ENCODE measurements at regions not wholly inside any gene's neighbourhood (a gene's known extent, or its start where the extent isn't known, plus 50 kb on each side); places are given as distances from the start of the nearest gene placed in this dataset.
"Not testable (repeated sequence)": the region's sequence is repeated elsewhere in the genome, so short reads cannot be mapped to it uniquely, and the experiment has no call there.

GRCh38 chr4:27964095-27964494 lies 1103.5 kb downstream of the STIM2 start:
- Mint-ChIP-seq H3K4me1 (ENCODE audit: low read depth, unreplicated experiment) (no peaks in the 10 kb centered on the region), H3K36me3 (ENCODE audit: unreplicated experiment) (no peaks in the 10 kb centered on the region), H3K4me3 (ENCODE audit: unreplicated experiment) (no peak overlapping the region), H3K9me3 (ENCODE audit: unreplicated experiment) (no peaks in the 10 kb centered on the region), H3K27me3 (ENCODE audit: unreplicated experiment) (no peaks in the 10 kb centered on the region), H3K27ac (ENCODE audit: unreplicated experiment) (no peak overlapping the region)
- no peak for DNase-seq
- no peak for TF ChIP-seq CTCF (IDR thresholded peaks at IDR 0.05; ENCODE audit: partially characterized antibody, unreplicated experiment)

GRCh38 chr4:27966664-27967063 lies 1106.0 kb downstream of the STIM2 start:
- H3K9me3 Mint-ChIP-seq (ENCODE audit: unreplicated experiment), result no peaks in the 10 kb centered on the region
- no peaks in the 10 kb centered on the region for H3K4me1 Mint-ChIP-seq (ENCODE audit: low read depth, unreplicated experiment)
- H3K36me3 Mint-ChIP-seq (ENCODE audit: unreplicated experiment), result no peaks in the 10 kb centered on the region
- no peak for TF ChIP-seq CTCF (IDR thresholded peaks at IDR 0.05; ENCODE audit: partially characterized antibody, unreplicated experiment)
- no peak for DNase-seq
- no peak overlapping the region for H3K27ac Mint-ChIP-seq (ENCODE audit: unreplicated experiment)
- H3K27me3 Mint-ChIP-seq (ENCODE audit: unreplicated experiment), result no peaks in the 10 kb centered on the region
- no peak overlapping the region for H3K4me3 Mint-ChIP-seq (ENCODE audit: unreplicated experiment)

- no peaks in the 10 kb centered on the region for H3K36me3 Mint-ChIP-seq (ENCODE audit: unreplicated experiment)
- H3K27me3 Mint-ChIP-seq (ENCODE audit: unreplicated experiment), result peaks cover 2% of the 10 kb centered on the region
- DNase-seq, result no peak
- no peaks in the 10 kb centered on the region for H3K9me3 Mint-ChIP-seq (ENCODE audit: unreplicated experiment)
- H3K27ac Mint-ChIP-seq (ENCODE audit: unreplicated experiment), result no peak overlapping the region
- H3K4me3 Mint-ChIP-seq (ENCODE audit: unreplicated experiment), result no peak overlapping the region
- TF ChIP-seq CTCF (IDR thresholded peaks at IDR 0.05; ENCODE audit: partially characterized antibody, unreplicated experiment), result no peak
- no peaks in the 10 kb centered on the region for H3K4me1 Mint-ChIP-seq (ENCODE audit: low read depth, unreplicated experiment)
Measured at GRCh38 chr4:27973056-27973455, 1112.4 kb downstream of the STIM2 start.

GRCh38 chr4:27973700-27974099 lies 1113.1 kb downstream of the STIM2 start:
- Mint-ChIP-seq H3K4me3 (ENCODE audit: unreplicated experiment) (no peak overlapping the region), H3K27ac (ENCODE audit: unreplicated experiment) (no peak overlapping the region), H3K9me3 (ENCODE audit: unreplicated experiment) (no peaks in the 10 kb centered on the region), H3K27me3 (ENCODE audit: unreplicated experiment) (peaks cover 2% of the 10 kb centered on the region), H3K36me3 (ENCODE audit: unreplicated experiment) (no peaks in the 10 kb centered on the region), H3K4me1 (ENCODE audit: low read depth, unreplicated experiment) (no peaks in the 10 kb centered on the region)
- no peak for DNase-seq
- TF ChIP-seq CTCF (IDR thresholded peaks at IDR 0.05; ENCODE audit: partially characterized antibody, unreplicated experiment), result no peak

- H3K27ac Mint-ChIP-seq (ENCODE audit: unreplicated experiment), result no peak overlapping the region
- TF ChIP-seq CTCF (IDR thresholded peaks at IDR 0.05; ENCODE audit: partially characterized antibody, unreplicated experiment), result no peak
- peaks cover 2% of the 10 kb centered on the region for H3K27me3 Mint-ChIP-seq (ENCODE audit: unreplicated experiment)
- H3K4me3 Mint-ChIP-seq (ENCODE audit: unreplicated experiment), result no peak overlapping the region
- H3K36me3 Mint-ChIP-seq (ENCODE audit: unreplicated experiment), result peaks cover 6% of the 10 kb centered on the region
- no peaks in the 10 kb centered on the region for H3K9me3 Mint-ChIP-seq (ENCODE audit: unreplicated experiment)
- DNase-seq, result no peak
- H3K4me1 Mint-ChIP-seq (ENCODE audit: low read depth, unreplicated experiment), result no peaks in the 10 kb centered on the region
Measured at GRCh38 chr4:27974339-27974738, 1113.7 kb downstream of the STIM2 start.

- H3K9me3 Mint-ChIP-seq (ENCODE audit: unreplicated experiment); H3K27ac Mint-ChIP-seq (ENCODE audit: unreplicated experiment); H3K4me3 Mint-ChIP-seq (ENCODE audit: unreplicated experiment); H3K36me3 Mint-ChIP-seq (ENCODE audit: unreplicated experiment); DNase-seq; H3K27me3 Mint-ChIP-seq (ENCODE audit: unreplicated experiment); H3K4me1 Mint-ChIP-seq (ENCODE audit: low read depth, unreplicated experiment): not testable (repeated sequence)
Measured at GRCh38 chr4:27974881-27975280, 1114.2 kb downstream of the STIM2 start.

GRCh38 chr4:27978427-27979109 lies 1117.9 kb downstream of the STIM2 start:
- not testable (repeated sequence) for H3K4me1 Mint-ChIP-seq (ENCODE audit: low read depth, unreplicated experiment); H3K4me3 Mint-ChIP-seq (ENCODE audit: unreplicated experiment); H3K36me3 Mint-ChIP-seq (ENCODE audit: unreplicated experiment); H3K27me3 Mint-ChIP-seq (ENCODE audit: unreplicated experiment); DNase-seq; H3K9me3 Mint-ChIP-seq (ENCODE audit: unreplicated experiment); H3K27ac Mint-ChIP-seq (ENCODE audit: unreplicated experiment)

Data from glutamatergic neuron (in vitro differentiated cells).